NCI-H2107 treated with DMSO at 0.1 percent for 48 hours (cell line): ENCODE measurements at regions not wholly inside any gene's neighbourhood (a gene's known extent, or its start where the extent isn't known, plus 50 kb on each side); places are given as distances from the start of the nearest gene placed in this dataset.

Experiments
- DNase-seq: peaks from one replicate; lab custom pipeline; 2025; ENCODE audit not compliant: unreplicated experiment; lab: John Stamatoyannopoulos, UW

- no peak for DNase-seq
Measured at GRCh38 chr5:34480810-34481528, 175.2 kb upstream of the RAI14 start.

- DNase-seq: peak; percentile 84
Measured at GRCh38 chr5:34483442-34484033, 172.6 kb upstream of the RAI14 start.

DNA sequence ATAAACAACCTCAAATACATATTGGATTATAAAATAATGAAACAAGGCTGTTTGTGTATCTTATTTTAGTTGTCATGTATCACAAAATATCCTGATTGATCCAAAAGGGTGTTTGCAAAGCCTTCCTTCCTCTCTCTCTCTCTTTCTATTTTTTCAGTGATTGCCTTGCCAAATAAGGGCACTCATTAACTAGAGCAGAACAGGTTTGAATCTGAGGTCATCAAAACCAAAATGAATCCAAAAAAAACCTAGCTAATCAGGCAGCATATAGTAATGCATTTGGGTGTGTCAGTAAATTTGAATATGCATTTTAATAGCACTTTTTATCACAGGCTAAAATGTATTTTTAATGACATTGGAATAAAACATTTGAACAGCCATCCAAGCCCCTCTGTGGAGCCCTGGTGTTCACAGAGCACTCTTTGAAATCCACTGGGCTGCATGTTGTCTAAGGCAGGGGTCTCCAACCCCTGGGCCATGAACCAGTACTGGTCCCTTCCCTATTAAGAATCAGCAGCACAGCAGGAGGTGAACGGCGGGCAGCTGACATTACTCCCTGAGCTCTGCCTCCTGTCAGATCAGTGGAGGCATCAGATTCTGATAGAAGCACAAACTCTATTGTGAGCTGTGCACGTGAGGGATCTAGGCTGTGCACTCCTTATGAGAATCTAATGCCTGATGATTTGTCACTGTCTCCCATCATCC lies 171.8 kb upstream of the RAI14 start:
- DNase-seq: no peak

DNA sequence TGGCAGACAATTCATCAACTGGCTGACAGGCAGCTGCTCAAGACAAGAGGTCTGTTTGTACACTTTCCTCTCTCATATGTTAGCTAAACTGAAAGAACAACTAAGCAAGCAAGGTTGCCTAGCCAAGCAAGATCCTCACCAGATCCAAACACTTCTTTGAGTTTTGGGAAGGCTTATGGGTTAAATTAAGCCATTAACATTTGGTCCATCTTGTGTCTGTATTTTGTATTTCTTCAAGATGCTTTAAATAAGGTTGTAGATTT lies 170.4 kb upstream of the RAI14 start:
- DNase-seq: no peak

GRCh38 chr5:34486160-34486848 lies 169.8 kb upstream of the RAI14 start:
- peak; percentile 94 for DNase-seq

DNA sequence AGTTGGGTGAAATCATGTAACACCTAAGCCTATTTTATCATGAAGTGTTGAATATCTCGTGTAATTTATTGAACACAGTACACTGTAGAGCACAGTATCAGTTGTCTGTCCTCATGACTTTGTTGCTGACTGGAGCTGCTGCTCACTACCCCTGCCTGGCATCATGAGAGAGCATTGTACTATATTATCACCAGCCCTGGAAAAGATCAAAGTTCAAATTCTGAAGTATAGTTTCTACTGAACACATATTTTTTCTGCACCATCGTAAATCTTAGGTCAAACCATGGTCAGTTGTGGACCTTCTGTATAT lies 169.3 kb upstream of the RAI14 start:
- no peak for DNase-seq

DNA sequence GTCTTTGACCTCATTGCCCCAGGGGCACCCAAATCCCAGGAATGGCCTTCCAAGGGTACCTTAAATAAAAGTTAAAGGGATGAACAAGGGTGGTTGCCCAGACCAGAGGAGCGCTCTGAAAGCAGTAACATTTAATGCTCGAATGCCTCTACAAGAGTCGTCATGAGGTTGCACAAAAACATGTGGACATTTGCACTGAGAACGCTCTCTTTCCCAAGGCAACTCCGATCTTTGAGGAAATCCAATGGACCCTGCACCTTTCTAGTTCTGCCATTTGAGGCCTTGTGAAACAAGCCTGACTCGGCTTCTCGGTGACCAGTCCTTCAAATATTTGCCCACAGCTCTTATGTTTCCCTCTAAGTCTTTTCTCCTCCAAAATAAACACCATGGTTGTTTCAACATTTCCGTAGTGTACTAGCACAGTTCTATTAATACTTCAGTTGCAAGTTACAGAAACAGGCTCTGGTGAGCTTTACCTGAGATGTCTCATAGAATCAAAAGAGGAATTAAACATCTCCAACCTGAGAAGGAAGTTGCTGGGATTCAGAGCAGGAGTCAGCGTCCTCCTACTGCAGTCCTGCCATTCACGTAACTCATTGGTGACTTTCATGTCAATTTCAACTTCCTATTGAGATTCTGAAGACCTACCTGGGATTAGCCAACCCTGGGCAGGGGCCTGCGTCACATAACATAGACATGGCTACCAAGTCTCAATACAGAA lies 168.8 kb upstream of the RAI14 start:
- peak; percentile 15 for DNase-seq

GRCh38 chr5:34487956-34488355 lies 168.2 kb upstream of the RAI14 start:
- DNase-seq: no peak

GRCh38 chr5:34488984-34489383 lies 167.1 kb upstream of the RAI14 start:
- no peak for DNase-seq

DNA sequence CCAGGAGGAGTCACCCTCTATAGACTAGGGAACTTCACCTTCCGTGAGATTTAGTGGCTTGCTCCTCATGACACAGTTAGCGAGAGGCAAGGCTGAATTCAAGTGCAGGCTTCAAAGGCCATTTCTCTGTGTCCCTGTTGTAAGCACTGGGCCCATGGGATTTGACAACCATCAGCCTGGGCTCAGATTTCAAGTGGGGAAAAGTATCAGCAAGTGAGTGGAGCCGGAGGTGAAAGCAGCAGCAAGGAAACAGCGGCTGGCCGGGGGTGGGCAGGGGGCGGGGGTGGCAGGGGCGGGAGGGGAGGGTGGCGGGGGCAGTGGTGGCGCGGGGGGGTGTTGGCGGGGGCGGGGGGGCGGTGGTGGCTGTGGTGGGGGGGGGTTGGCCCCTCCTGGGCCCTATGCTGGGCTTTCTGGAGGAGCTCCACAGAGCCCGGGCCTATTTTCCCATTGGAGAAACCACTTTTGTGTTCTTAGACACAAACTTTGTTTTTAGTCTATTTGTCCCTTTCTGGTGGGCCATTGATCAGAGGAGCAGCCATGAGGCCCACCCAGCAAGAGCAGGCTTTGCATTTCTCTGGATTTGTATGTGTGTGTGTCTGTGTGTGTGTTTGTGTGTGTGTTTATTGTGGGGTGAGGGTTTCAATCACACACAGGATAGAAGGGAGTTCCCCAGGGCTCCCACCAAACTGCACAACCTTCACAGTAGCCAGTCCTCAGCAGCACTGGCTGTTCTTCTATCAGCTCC lies 165.4 kb upstream of the RAI14 start:
- peak; percentile 97 for DNase-seq

GRCh38 chr5:34491251-34491620 lies 164.9 kb upstream of the RAI14 start:
- DNase-seq: peak; percentile 54

DNA sequence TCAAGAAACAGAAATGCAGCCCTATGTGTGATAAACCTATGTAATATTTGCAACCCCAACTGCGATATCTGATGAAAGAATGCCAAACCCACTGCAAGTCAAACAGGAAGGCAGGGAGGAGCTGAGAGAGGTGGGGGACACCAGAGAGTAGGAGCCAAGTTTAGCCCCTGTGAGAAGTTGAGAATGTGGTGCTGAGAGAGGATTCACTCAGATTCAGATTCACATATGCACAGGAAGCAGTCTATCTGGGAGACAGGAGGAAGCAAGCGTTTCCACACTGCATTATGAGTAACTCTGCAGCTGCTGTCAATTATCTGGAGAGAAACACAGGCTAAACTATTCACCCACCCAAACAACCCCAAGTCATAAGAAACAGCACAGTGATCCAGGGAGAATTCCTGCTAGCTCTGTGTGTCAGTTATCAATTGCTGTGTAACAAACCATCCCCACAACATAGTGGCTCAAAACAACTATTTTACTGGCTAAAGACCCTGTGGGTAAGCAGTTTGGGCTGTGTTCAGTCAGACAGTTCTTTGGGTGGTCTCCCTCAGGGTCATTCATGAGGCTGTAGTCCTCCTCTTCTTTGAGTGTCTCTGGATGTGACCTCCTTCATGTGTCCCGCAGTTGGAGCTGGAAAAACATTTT lies 161.9 kb upstream of the RAI14 start:
- DNase-seq: no peak

- no peak for DNase-seq
Measured at GRCh38 chr5:34495178-34495577, 160.9 kb upstream of the RAI14 start.

GRCh38 chr5:34496260-34496691 lies 159.9 kb upstream of the RAI14 start:
- no peak for DNase-seq

DNA sequence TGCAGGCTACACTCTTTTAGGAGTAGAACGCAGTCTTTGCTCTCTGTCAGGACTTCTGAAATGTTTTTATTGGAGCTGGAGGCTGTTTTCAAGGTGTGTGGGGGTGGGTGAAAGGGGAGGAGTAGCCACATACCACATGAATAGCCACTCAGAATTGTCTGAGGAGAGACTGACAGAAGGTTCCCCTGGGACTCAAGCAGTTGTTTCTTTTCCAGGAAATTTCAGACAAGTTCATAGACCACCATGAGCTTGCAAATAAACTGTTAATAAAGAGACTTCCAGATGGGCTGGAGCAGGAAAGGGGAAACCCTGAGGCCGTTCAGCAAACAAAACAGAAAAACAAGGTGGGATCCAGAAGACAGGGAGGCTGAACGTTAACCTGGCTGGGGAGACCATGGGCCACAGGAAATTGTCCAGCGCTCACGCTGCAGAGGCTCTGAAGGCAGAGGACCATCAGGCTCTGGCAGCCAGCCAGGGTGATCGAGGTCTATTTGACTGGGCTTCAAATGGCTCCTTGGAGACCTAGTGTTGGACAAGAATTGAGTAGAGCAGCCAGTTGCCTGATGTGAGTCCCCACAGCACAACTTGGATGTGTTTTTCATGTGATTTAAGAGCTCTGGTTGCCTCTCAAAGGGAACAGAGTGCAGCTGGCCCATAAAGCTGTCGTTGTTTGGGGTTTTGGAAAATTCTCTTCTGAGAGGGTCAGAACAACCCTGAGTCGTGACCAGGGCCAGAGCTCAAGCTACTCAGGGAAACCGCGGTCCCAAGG lies 159.2 kb upstream of the RAI14 start:
- DNase-seq: no peak

DNA sequence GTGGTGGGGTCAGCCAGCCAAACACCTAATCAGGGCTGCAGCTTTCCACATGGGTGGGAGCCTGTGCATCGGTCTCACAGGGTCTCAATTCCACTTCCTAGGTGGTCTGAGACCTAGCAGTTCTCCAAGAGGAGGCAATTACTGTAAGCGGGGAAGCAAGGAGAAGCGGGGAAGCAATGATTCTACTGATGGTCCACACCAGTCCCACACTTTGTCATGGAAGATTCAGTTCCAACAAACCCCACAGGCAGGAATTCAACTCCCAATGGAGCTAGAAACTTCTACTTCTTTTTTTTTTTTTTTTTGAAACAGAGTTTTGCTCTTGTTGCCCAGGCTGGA lies 158.7 kb upstream of the RAI14 start:
- no peak for DNase-seq

GRCh38 chr5:34498572-34498971 lies 157.6 kb upstream of the RAI14 start:
- no peak for DNase-seq

DNA sequence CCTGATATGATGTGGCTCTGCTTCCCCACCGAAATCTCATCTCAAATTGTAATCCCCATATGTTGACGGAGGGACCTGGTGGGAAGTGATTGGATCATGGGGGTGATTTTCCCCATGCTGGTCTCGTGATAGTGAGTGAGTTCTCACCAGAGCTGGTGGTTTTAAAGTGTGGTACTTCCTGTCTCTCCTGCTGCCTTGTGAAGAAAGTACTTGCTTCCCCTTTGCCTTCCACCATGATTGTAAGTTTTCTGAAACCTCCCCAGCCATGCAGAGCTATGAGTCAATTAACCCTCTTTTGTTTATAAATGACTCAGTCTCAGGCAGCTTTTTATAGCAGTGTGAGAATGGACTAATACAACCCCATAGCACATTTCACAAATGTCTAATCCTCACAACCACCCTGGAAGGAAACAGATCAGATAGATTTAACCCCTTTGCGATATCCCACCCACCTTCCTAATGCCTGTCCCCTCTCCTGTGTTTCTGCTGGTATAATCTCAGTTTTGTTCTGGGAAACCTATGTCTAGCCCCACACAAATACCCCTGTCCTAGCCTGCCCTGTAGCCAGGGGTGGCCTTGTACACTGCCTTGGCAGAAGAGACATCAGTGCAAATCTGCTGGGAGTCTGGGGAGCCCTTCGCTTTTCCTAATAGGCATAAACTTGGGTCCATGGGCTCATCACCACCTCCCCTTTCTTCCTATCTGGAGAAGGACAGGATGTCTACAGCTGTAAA lies 157.0 kb upstream of the RAI14 start:
- no peak for DNase-seq

- no peak for DNase-seq
Measured at GRCh38 chr5:34500236-34500847, 155.8 kb upstream of the RAI14 start.
